GM12878 (cell line): ENCODE measurements at regions not wholly inside any gene's neighbourhood (a gene's known extent, or its start where the extent isn't known, plus 50 kb on each side); places are given as distances from the start of the nearest gene placed in this dataset.

Source experiments
- ATAC-seq: fragments of 200-7000 bp; cut with Tn5 transposase; 3 replicates; pipeline ENCODE4 v1.9.1; 2020; ENCODE audit warnings: mild to moderate bottlenecking, moderate library complexity
- BruUV-seq: library from RNA; stranded (reverse); fragments of 400-500 nt; replicated peaks from 2 replicates; lab custom pipeline; 2021; lab: Mats Ljungman, UMichigan
- CTCF ChIA-PET: fragments of 300-600 bp; sonication (Branson Sonifier 250); formaldehyde crosslinking; extraction: SDS; loops from one replicate; lab custom pipeline; 2021; ENCODE audit warnings: inconsistent platforms; lab: Yijun Ruan, JAX
- POLR2A ChIA-PET: fragments of 350-600 bp; formaldehyde crosslinking; extraction: SDS; loops from one replicate; lab custom pipeline; 2021; ENCODE audit warnings: inconsistent platforms; lab: Charles Lee
- RAD21 ChIA-PET: fragments of 300-600 bp; sonication (Branson Sonifier 250); formaldehyde crosslinking; loops from one replicate; lab custom pipeline; 2023; ENCODE audit warnings: antibody characterized with exemption; ENCODE audit not compliant: unreplicated experiment; lab: Charles Lee
- SMC1A ChIA-PET: fragments of 300-600 bp; sonication (Branson Sonifier 250); formaldehyde crosslinking; loops from one replicate; lab custom pipeline; 2023; ENCODE audit not compliant: unreplicated experiment, uncharacterized antibody; lab: Charles Lee
- DNase-seq: peaks from one replicate; pipeline ENCODE4 v3.0.0-alpha.2; 2011; ENCODE audit warnings: low read depth, low spot score
- FAIRE-seq: peaks from 3 replicates; lab custom pipeline; 2011; peaks lifted over from hg19 to GRCh38; lab: Jason Lieb, UNC
- H2AFZ ChIP-seq: 2 replicates; pipeline ENCODE4 v1.6.0; 2011; ENCODE audit warnings: low read depth, low read length, control low read depth; ENCODE audit not compliant: control insufficient read depth
- H3K27ac ChIP-seq: 2 replicates; pipeline ENCODE4 v1.5.1; 2011; ENCODE audit warnings: control low read depth; ENCODE audit not compliant: control insufficient read depth, insufficient read depth
- H3K27me3 ChIP-seq, 2 experiments: replicated peaks in 1 of 2; 2 replicates each; pipeline versions ENCODE4 v1.6.0 to v1.6.1; 2011; ENCODE audit warnings: low read length in 1 of 2; ENCODE audit not compliant: control insufficient read depth in 2 of 2, insufficient read depth in 2 of 2
- H3K36me3 ChIP-seq, 2 experiments: 2 replicates each; pipeline ENCODE4 v1.5.1; 2011; ENCODE audit warnings: low read length in 1 of 2; ENCODE audit not compliant: control insufficient read depth in 2 of 2, insufficient read depth in 2 of 2
- H3K4me1 ChIP-seq: 2 replicates; pipeline ENCODE4 v1.6.1; 2011; ENCODE audit warnings: mild to moderate bottlenecking, low read length, moderate library complexity, mixed read lengths; ENCODE audit not compliant: control insufficient read depth, insufficient read depth
- H3K4me2 ChIP-seq: 2 replicates; pipeline ENCODE4 v1.6.0; 2011; ENCODE audit warnings: control low read depth; ENCODE audit not compliant: control insufficient read depth, insufficient read depth
- H3K4me3 ChIP-seq: fragments of 200-600 bp; sonication (generic); 2 replicates; pipeline ENCODE4 v1.5.1; 2016
- H3K79me2 ChIP-seq: 2 replicates; pipeline ENCODE4 v1.6.0; 2011; ENCODE audit warnings: low read length; ENCODE audit not compliant: control insufficient read depth, insufficient read depth
- H3K9ac ChIP-seq: 2 replicates; pipeline ENCODE4 v1.8.0; 2011; ENCODE audit warnings: low read length, control low read depth, mixed read lengths; ENCODE audit not compliant: control insufficient read depth, insufficient read depth
- H3K9me3 ChIP-seq: replicated peaks from 3 replicates; pipeline ENCODE4 v1.5.1; 2011; ENCODE audit warnings: mild to moderate bottlenecking, low read length; ENCODE audit not compliant: control insufficient read depth, insufficient read depth
- H4K20me1 ChIP-seq: 2 replicates; pipeline ENCODE4 v1.6.0; 2011; ENCODE audit not compliant: control insufficient read depth, insufficient read depth
- BCLAF1 ChIP-seq: fragments of 450-650 bp; IDR thresholded peaks from 2 replicates; pipeline ENCODE4 v1.6.1; 2017; ENCODE audit warnings: antibody characterized with exemption, mild to moderate bottlenecking, moderate library complexity
- IRF4 ChIP-seq: IDR thresholded peaks from 2 replicates; pipeline ENCODE4 v1.6.1; 2011; ENCODE audit warnings: low read depth, low read length
- MEF2B ChIP-seq: fragments of 450-650 bp; IDR thresholded peaks from 2 replicates; pipeline ENCODE4 v1.6.1; 2018; ENCODE audit warnings: mild to moderate bottlenecking, moderate library complexity; ENCODE audit not compliant: partially characterized antibody, poor library complexity, severe bottlenecking
- NBN ChIP-seq: fragments of 450-650 bp; IDR thresholded peaks from 2 replicates; pipeline ENCODE4 v1.6.1; 2016
- NFXL1 ChIP-seq: fragments of 450-650 bp; IDR thresholded peaks from 2 replicates; pipeline ENCODE4 v1.6.1; 2017; ENCODE audit warnings: antibody characterized with exemption, mild to moderate bottlenecking, borderline replicate concordance
- NR2F1 ChIP-seq: fragments of 450-650 bp; conservative IDR thresholded peaks from 2 replicates; pipeline ENCODE4 v1.6.1; 2017; ENCODE audit warnings: mild to moderate bottlenecking
- PKNOX1 ChIP-seq: fragments of 450-650 bp; IDR thresholded peaks from 2 replicates; pipeline ENCODE4 v1.6.1; 2016; ENCODE audit warnings: mild to moderate bottlenecking
- POLR2AphosphoS5 ChIP-seq: IDR thresholded peaks from 2 replicates; pipeline ENCODE4 v1.6.1; 2011; ENCODE audit warnings: mild to moderate bottlenecking, low read length, inconsistent platforms
- POU2F2 ChIP-seq: IDR thresholded peaks from 3 replicates; pipeline ENCODE4 v1.6.1; 2011; ENCODE audit warnings: low read depth, mild to moderate bottlenecking, low read length, borderline replicate concordance
- TCF12 ChIP-seq: IDR thresholded peaks from 2 replicates; pipeline ENCODE4 v1.6.1; 2011; ENCODE audit warnings: low read depth, mild to moderate bottlenecking, low read length
- TCF3 ChIP-seq: IDR thresholded peaks from 2 replicates; pipeline ENCODE4 v1.6.1; 2012; ENCODE audit warnings: low read depth, mild to moderate bottlenecking, low read length, borderline replicate concordance; ENCODE audit not compliant: insufficient read depth
- USF2 ChIP-seq: IDR thresholded peaks from 2 replicates; pipeline ENCODE4 v1.6.1; 2011; ENCODE audit warnings: low read depth, low read length, improper control_type of control experiment, borderline replicate concordance
- ZNF24 ChIP-seq: fragments of 450-650 bp; IDR thresholded peaks from 2 replicates; pipeline ENCODE4 v1.6.1; 2017; ENCODE audit warnings: antibody characterized with exemption, mild to moderate bottlenecking
- ZSCAN29 ChIP-seq: fragments of 450-650 bp; IDR thresholded peaks from 2 replicates; pipeline ENCODE4 v1.6.1; 2017; ENCODE audit warnings: mild to moderate bottlenecking, moderate library complexity
- WGBS: methylation state at CpG from one replicate; pipeline ENCODE4 v1.1.6; 2016; ENCODE audit warnings: low lambda C conversion rate; ENCODE audit not compliant: insufficient replicate concordance, insufficient coverage; ENCODE audit errors: missing lambda C conversion rate; 5-methylcytosine and 5-hydroxymethylcytosine counted together
- in situ Hi-C: fragments of 300-500 bp; cut with MboI; formaldehyde crosslinking; loops from 9 replicates; pipeline ENCODE4 v1.14.3; 2018; ENCODE audit warnings: mixed read lengths
- intact Hi-C: fragments of 100-400 bp; cut with micrococcal nuclease; formaldehyde crosslinking; loops from one replicate; pipeline ENCODE4 v1.14.2; 2022; ENCODE audit not compliant: unreplicated experiment

GRCh38 chr2:175552902-175553301 lies 371.4 kb upstream of the ATP5MC3 start:
- no peaks in the 10 kb centered on the region for H3K9me3 ChIP-seq
- no peaks in the 10 kb centered on the region for H3K36me3 ChIP-seq
- no peaks in the 10 kb centered on the region for H3K4me1 ChIP-seq
- no peaks in the 10 kb centered on the region for H3K79me2 ChIP-seq
- POLR2A ChIA-PET = no interaction called here
- RAD21 ChIA-PET = no interaction called here
- intact Hi-C loops (no loop called here), in situ Hi-C loops (no loop called here)
- BruUV-seq = no TSS peak
- H3K4me3 ChIP-seq = no peak overlapping the region
- FAIRE-seq = no peak
- CTCF ChIA-PET = no interaction called here
- DNase-seq = no peak
- ATAC-seq = no peak
- no peak overlapping the region for H2AFZ ChIP-seq
- no peaks in the 10 kb centered on the region for H3K27me3 ChIP-seq
- no peak overlapping the region for H3K4me2 ChIP-seq
- TF ChIP-seq PKNOX1 = peak; percentile 66
- TF ChIP-seq TCF3 = no peak
- TF ChIP-seq, all 136 proteins: peak for 1
- WGBS = 0% methylated on average over 1 of the region's 1 CpG
- Histone ChIP-seq H3K27ac (no peak overlapping the region), H3K9ac (no peak overlapping the region), H4K20me1 (no peaks in the 10 kb centered on the region)
- SMC1A ChIA-PET = no interaction called here

- no peaks in the 10 kb centered on the region for H3K4me1 ChIP-seq
- H4K20me1 ChIP-seq = no peaks in the 10 kb centered on the region
- intact Hi-C loops (no loop called here), in situ Hi-C loops (no loop called here)
- CTCF ChIA-PET = no interaction called here
- H3K4me2 ChIP-seq = no peak overlapping the region
- SMC1A ChIA-PET = no interaction called here
- H3K27ac ChIP-seq = no peak overlapping the region
- H3K79me2 ChIP-seq = no peaks in the 10 kb centered on the region
- POLR2A ChIA-PET = no interaction called here
- H3K36me3 ChIP-seq = no peaks in the 10 kb centered on the region
- H3K9me3 ChIP-seq = no peaks in the 10 kb centered on the region
- no peak overlapping the region for H3K9ac ChIP-seq
- WGBS = 29% methylated on average over 3 of the region's 3 CpGs
- no peak for FAIRE-seq
- H3K27me3 ChIP-seq = no peaks in the 10 kb centered on the region
- BruUV-seq = no TSS peak
- H2AFZ ChIP-seq = no peak overlapping the region
- no peak for DNase-seq
- H3K4me3 ChIP-seq = no peak overlapping the region
- RAD21 ChIA-PET = no interaction called here
- ATAC-seq = no peak
- TF ChIP-seq POLR2AphosphoS5 (no peak), ZNF24 (no peak), ZSCAN29 (no peak), BCLAF1 (no peak), NBN (no peak), NR2F1 (no peak), MEF2B (no peak), USF2 (no peak), TCF12 (no peak), NFXL1 (no peak), IRF4 (no peak), POU2F2 (no peak)
These were observed 358.9 kb upstream of the ATP5MC3 start for GRCh38 chr2:175540421-175540820.
